ENCODE measurements at regions not wholly inside any gene's neighbourhood (a gene's known extent, or its start where the extent isn't known, plus 50 kb on each side); places are given as distances from the start of the nearest gene placed in this dataset.

- TF ChIP-seq, protein P1, sequence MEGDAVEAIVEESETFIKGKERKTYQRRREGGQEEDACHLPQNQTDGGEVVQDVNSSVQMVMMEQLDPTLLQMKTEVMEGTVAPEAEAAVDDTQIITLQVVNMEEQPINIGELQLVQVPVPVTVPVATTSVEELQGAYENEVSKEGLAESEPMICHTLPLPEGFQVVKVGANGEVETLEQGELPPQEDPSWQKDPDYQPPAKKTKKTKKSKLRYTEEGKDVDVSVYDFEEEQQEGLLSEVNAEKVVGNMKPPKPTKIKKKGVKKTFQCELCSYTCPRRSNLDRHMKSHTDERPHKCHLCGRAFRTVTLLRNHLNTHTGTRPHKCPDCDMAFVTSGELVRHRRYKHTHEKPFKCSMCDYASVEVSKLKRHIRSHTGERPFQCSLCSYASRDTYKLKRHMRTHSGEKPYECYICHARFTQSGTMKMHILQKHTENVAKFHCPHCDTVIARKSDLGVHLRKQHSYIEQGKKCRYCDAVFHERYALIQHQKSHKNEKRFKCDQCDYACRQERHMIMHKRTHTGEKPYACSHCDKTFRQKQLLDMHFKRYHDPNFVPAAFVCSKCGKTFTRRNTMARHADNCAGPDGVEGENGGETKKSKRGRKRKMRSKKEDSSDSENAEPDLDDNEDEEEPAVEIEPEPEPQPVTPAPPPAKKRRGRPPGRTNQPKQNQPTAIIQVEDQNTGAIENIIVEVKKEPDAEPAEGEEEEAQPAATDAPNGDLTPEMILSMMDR (IDR thresholded peaks at IDR 0.05; ENCODE audit: low read length, missing control alignments): no peak
- DNase-seq (ENCODE audit: low read depth): no peak
- H3K4me3 ChIP-seq (replicated peaks; ENCODE audit: low read depth, low read length): no peak overlapping the region
Observed at GRCh38 chr11:23953951-23954710, 542.7 kb upstream of the LUZP2 start.

DNA sequence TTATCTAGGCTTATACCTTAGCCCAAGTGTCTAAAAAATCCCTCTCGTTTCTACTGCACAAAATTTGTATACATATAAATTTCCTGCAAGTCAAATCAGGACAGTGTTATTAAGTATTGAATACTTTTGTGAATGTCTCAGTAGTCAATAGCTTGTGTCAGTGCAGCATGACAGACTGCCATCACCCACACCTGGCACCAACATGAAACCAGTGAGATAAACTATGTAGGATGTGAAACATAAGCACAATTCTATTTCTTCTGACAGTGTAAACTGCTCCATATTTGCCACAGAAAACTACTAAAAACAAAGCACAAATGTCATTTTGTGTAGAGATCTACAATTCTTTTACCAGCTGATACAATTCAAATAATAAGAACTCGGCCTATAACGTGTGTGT, 542.1 kb upstream of the LUZP2 start:
- no peak overlapping the region for H3K4me3 ChIP-seq (replicated peaks; ENCODE audit: low read depth, low read length)
- TF ChIP-seq, protein P1 (IDR thresholded peaks at IDR 0.05; ENCODE audit: low read length, missing control alignments): no peak
- DNase-seq (ENCODE audit: low read depth): no peak

DNA sequence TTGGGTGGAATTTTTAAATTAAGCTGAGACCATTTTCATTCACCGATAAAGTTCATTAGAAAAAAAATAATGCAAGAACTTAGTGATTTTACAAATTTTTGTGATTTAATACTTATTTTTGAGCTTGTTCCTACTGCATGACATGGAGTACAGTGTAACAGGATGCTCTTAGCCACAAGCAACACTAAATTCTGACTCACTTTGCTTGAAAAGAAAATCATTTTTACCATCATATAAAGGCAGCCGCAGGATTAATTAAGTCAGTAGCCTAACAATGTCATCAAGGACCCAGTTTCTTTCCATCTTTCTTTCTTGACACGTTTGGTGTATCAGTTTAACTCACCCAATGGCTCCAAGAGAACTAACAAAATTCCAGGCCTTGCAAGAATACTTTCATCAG, 540.3 kb upstream of the LUZP2 start:
- no peak overlapping the region for H3K4me3 ChIP-seq (replicated peaks; ENCODE audit: low read depth, low read length)
- TF ChIP-seq, protein P1 (IDR thresholded peaks at IDR 0.05; ENCODE audit: low read length, missing control alignments): no peak
- DNase-seq (ENCODE audit: low read depth): no peak

DNA sequence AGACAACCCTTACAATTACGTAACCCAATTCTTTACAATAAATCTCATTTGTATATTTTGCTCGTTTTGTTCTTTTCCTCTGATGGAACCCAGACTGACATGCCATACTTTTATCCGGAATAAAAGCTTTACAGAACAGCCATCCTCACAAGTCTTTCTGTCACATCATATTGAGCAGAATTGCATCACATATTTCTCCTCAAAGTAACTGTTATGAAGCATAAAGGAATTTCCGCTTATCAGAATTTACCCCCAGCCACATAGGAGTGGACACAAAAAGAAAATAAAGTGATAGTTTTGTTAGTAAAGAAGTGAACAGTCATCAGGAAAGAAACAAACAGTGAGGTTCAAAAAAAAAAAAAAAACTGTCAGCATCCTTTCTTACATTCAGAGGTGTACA, 539.5 kb upstream of the LUZP2 start:
- DNase-seq (ENCODE audit: low read depth): peak; percentile 38
- TF ChIP-seq, protein P1 (IDR thresholded peaks at IDR 0.05; ENCODE audit: low read length, missing control alignments): no peak
- H3K4me3 ChIP-seq (replicated peaks; ENCODE audit: low read depth, low read length): no peak overlapping the region

DNA sequence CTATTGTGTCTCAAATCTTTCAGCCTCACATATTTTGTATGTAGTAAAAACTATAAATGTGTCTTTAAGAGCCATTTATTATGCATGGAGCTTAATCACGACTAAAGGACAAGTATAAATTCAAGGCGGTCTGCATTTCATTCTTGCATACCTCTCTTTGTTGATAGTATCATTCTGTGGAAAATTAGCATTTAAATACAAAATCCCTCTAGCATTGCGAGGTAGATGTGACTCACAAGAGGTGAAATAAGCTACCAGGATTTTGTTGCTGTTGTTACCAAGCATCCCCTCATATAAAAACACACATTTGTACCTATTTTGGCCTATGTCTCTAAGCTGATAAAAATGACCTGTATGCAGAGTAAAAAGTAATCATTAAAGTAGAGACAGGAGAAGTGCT, 537.4 kb upstream of the LUZP2 start:
- DNase-seq (ENCODE audit: low read depth): no peak
- TF ChIP-seq, protein P1 (IDR thresholded peaks at IDR 0.05; ENCODE audit: low read length, missing control alignments): no peak
- H3K4me3 ChIP-seq (replicated peaks; ENCODE audit: low read depth, low read length): no peak overlapping the region

DNA sequence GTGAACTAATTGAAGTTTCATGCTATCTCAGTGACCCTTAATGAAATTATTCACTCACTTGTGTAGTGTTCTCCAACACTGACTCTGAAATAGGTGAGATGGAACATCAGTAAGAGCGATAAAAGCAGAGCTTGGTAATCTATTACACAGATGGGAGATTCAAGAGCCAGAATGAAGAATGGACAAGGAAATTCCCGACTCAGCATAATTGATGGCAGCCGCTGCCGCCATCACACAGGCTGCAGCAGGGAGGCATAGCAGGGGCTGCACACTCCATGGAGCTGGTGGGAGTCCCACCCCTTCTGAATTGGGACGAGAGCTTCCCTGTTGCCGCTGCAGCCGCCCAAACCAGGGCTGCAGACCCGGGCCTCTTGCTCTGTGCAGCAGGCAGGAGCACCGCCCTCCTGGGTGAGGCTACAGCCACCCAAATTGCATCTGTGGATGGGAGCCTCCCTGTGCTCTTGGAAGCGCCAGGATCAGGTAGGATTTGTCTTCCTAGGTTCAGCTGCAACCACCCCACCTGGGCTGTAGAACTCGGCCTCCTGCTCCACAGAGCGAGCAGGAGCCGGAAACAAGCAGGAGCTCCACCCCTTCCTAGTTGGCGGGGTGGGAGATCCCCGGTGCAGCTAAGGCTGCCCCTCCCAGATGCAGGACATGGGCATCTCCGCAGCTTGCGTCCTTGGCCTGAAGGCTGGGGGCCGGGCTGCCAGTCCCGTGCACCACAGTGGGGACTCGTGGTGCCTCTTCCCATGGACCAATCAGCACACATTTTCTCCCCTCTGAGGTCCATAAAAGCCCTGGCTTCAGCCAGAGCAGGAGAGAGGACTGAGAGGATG, 535.1 kb upstream of the LUZP2 start:
- no peak for DNase-seq (ENCODE audit: low read depth)
- TF ChIP-seq, protein P1 (IDR thresholded peaks at IDR 0.05; ENCODE audit: low read length, missing control alignments): no peak
- H3K4me3 ChIP-seq (replicated peaks; ENCODE audit: low read depth, low read length): no peak overlapping the region

Measured in fibroblast of pulmonary artery (primary cell).